ENCODE measurements at regions not wholly inside any gene's neighbourhood (a gene's known extent, or its start where the extent isn't known, plus 50 kb on each side); places are given as distances from the start of the nearest gene placed in this dataset.

DNA sequence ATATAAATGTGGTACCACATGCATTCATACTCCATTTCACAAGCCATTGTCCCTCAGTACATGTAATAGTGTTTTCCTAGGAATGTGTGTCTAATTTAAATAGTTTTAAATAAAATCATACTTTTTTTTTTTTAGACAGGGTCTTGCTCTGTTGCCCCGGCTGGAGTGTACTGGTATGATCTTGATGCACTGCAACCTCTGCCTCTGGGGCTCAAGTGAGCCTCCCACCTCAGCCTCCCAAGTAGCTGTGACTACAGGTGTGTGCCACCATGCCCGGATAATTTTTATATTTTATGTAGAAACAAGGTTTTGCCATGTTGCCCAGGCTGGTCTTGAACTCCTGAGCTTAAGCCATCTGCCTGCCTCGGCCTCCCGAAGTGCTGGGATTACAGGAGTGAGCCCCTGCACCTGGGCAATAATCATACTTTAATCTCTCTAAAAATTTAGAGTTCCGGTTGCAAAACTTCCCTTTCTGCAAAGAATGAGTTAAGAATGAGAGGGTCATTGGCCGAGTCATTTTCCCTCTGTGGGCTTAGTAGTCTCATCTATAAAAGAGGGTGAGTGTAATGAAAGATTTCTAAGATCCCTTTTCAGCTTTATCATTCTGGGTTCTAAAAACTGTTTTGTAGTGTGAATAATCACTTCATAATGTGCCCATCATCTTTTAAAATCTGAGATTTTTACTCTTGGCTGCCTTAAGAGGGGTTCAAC, 116.0 kb upstream of the PELI1 start:
- no peak for TF ChIP-seq POLR2A (IDR thresholded peaks at IDR 0.05)
- TF ChIP-seq, protein P1, sequence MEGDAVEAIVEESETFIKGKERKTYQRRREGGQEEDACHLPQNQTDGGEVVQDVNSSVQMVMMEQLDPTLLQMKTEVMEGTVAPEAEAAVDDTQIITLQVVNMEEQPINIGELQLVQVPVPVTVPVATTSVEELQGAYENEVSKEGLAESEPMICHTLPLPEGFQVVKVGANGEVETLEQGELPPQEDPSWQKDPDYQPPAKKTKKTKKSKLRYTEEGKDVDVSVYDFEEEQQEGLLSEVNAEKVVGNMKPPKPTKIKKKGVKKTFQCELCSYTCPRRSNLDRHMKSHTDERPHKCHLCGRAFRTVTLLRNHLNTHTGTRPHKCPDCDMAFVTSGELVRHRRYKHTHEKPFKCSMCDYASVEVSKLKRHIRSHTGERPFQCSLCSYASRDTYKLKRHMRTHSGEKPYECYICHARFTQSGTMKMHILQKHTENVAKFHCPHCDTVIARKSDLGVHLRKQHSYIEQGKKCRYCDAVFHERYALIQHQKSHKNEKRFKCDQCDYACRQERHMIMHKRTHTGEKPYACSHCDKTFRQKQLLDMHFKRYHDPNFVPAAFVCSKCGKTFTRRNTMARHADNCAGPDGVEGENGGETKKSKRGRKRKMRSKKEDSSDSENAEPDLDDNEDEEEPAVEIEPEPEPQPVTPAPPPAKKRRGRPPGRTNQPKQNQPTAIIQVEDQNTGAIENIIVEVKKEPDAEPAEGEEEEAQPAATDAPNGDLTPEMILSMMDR (IDR thresholded peaks at IDR 0.05) = no peak

All from breast epithelium (tissue), 3 donors.